T47D (cell line): ENCODE measurements at regions not wholly inside any gene's neighbourhood (a gene's known extent, or its start where the extent isn't known, plus 50 kb on each side); places are given as distances from the start of the nearest gene placed in this dataset.
"Not testable (repeated sequence)": the region's sequence is repeated elsewhere in the genome, so short reads cannot be mapped to it uniquely, and the experiment has no call there.

Source experiments
- DNase-seq, 2 experiments: peaks; one replicate each; pipeline versions ENCODE4 v3.0.0 to v3.0.0-alpha.2; 2011 to 2012; ENCODE audit warnings: low read depth in 1 of 2, low spot score in 1 of 2
- in situ Hi-C: cut with HindIII; loops from 2 replicates; pipeline ENCODE4 v1.10.0; 2016; ENCODE audit warnings: low sequenced_read_pairs, low pct_unique_long_range_greater_than_20kb

GRCh38 chr7:35152059-35152458, 101.8 kb downstream of the TBX20 start:
- DNase-seq, in situ Hi-C loops: not testable (repeated sequence)

- DNase-seq, result peak in 1 of 2 experiments; percentile 73
- in situ Hi-C loops, result not testable (repeated sequence)
These were observed 105.9 kb downstream of the TBX20 start for GRCh38 chr7:35148030-35148429.

- in situ Hi-C loops, DNase-seq: not testable (repeated sequence)
These were observed 104.8 kb upstream of the DPY19L1 start for GRCh38 chr7:35142125-35142524.

GRCh38 chr7:35139281-35139680, 102.0 kb upstream of the DPY19L1 start:
- DNase-seq, in situ Hi-C loops: not testable (repeated sequence)

GRCh38 chr7:35133465-35133864, 96.2 kb upstream of the DPY19L1 start:
- in situ Hi-C loops, DNase-seq: not testable (repeated sequence)

- DNase-seq, in situ Hi-C loops: not testable (repeated sequence)
These were observed 95.7 kb upstream of the DPY19L1 start for GRCh38 chr7:35133011-35133410.

- in situ Hi-C loops, DNase-seq: not testable (repeated sequence)
These were observed 91.4 kb upstream of the DPY19L1 start for GRCh38 chr7:35128662-35129061.

GRCh38 chr7:35118526-35118925, 81.2 kb upstream of the DPY19L1 start:
- DNase-seq, in situ Hi-C loops: not testable (repeated sequence)

- DNase-seq, in situ Hi-C loops: not testable (repeated sequence)
These were observed 69.4 kb upstream of the DPY19L1 start for GRCh38 chr7:35106667-35107066.

GRCh38 chr7:35105511-35105910, 68.2 kb upstream of the DPY19L1 start:
- DNase-seq, in situ Hi-C loops: not testable (repeated sequence)

GRCh38 chr7:35102845-35103244, 65.6 kb upstream of the DPY19L1 start:
- DNase-seq, in situ Hi-C loops: not testable (repeated sequence)

- in situ Hi-C loops, DNase-seq: not testable (repeated sequence)
These were observed 55.7 kb upstream of the DPY19L1 start for GRCh38 chr7:35092961-35093360.
